IPS-NIHi7 (cell line): ENCODE measurements at regions not wholly inside any gene's neighbourhood (a gene's known extent, or its start where the extent isn't known, plus 50 kb on each side); places are given as distances from the start of the nearest gene placed in this dataset.

Experiments
- DNase-seq: peaks from one replicate; pipeline ENCODE4 v3.0.0; 2012; ENCODE audit warnings: mixed read lengths; ENCODE audit errors: extremely low spot score

GRCh38 chr15:60057554-60057953 is 53.4 kb downstream of the FOXB1 start:
- DNase-seq: no peak

- no peak for DNase-seq
Observed at GRCh38 chr15:60059186-60059585, 55.1 kb downstream of the FOXB1 start.

- DNase-seq: no peak
Observed at GRCh38 chr15:60061758-60062157, 57.6 kb downstream of the FOXB1 start.

GRCh38 chr15:60062826-60063225 is 58.7 kb downstream of the FOXB1 start:
- DNase-seq: no peak

DNA sequence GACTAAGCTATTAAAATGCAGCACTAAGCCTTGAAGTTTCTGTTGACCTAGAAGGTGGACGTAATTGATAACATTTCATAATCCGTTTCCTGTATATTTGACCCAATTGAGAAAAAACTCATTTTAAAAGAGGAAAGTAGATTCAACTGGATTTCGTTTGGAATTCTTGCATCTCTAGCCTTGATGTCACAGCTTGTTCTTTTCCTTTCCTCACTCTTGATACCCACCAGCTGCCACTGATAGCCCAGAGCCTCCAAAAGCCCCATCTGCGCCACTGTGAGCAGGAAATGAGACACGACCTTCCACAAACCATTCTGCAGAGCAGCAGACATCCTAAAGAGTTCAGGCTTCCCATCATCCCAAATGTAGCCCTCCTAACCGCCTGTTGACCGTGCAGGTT is 61.8 kb downstream of the FOXB1 start:
- no peak for DNase-seq

DNA sequence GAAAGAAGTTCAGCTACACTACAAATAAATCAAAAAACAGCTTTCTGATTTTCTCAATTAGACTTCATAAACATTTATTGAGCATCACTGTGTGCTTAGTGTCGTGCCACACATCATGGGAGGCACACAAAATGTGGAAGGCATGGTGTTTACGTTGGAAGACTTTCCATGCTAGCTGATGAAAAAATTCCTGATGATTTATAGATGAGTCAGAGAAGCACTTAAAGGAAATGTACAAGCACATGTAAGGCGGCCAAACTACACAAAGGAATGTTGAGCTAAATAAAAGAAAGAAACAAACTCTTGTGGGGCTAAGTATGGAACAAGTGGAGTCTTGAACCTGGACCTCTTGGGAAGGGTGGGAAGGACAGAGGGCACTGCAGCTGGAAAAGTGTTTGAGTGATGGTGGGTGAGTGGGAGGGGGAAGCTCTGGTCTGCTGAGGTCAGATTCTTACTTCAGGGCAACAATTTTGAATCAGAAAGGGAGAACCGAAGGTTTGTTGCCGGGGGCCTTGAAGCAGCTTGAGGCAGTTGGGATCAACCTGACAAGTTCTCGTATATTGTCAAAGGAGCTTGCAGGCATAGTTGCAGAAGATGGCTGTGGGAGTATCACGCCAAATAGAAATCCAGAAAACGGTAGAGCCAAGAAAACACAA is 66.9 kb downstream of the FOXB1 start:
- peak; percentile 31 for DNase-seq

- DNase-seq: no peak
Observed at GRCh38 chr15:60072826-60073465, 68.8 kb downstream of the FOXB1 start.

- DNase-seq: no peak
Observed at GRCh38 chr15:60073466-60073840, 69.3 kb downstream of the FOXB1 start.

GRCh38 chr15:60074181-60074885 is 70.2 kb downstream of the FOXB1 start:
- no peak for DNase-seq

DNA sequence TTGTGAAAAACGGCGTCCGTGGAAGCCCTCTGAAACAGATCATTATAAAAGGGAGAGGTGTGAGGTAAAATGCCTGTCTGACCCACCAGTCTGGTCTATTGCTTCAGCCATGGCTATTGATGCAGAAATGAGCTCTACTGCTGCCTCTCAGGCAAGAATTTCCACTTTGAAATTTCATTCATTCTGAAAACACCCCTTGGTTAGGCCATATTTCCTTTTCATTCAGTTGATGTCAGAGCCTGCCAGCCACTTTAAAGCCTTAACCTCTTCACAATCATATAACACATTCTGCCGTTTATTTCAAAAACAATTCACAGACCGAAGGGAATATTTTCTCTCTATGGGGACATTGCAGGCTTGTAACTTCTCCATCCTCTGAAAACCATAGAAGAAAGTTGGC is 71.9 kb downstream of the FOXB1 start:
- no peak for DNase-seq

- DNase-seq: no peak
Observed at GRCh38 chr15:60076582-60077276, 72.6 kb downstream of the FOXB1 start.

DNA sequence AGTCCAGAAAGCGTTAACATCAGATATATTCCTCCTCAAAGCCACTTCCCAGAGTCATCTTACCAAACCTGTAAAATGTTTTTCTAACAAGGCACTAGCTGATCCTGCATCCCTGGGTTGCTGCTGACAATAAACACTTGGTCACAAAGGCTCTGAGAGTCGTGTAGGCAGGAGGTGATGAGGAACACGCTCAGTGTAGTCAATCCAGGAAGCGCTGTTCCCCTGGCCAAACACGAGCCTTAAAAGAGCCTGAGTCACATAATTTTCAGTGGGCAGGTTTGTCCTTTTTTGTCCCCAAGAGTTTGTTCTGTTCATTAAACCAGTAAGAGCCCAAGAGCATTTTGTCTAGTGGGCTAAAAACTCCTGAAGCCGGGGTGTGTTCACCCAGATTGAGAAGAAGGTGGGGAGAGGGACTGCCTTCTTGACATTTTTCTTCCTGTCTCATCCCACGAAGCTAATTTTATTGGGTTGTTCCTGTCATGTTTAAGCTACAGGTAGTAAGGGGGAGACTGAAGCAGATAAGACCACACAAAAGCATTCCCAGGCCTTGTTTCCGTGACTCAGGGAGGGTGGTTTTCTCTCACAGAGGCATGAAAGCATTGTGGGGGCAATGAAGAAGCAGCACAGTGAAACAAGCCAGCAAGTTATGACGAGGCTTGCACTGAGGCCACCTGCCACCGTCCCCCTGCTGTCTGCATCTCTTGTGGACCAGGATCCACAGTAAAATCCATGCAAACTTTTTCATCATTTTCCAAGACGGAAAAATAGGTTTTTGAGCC is 73.7 kb downstream of the FOXB1 start:
- DNase-seq: peak; percentile 34

GRCh38 chr15:60079210-60079609 is 75.1 kb downstream of the FOXB1 start:
- peak; percentile 29 for DNase-seq

GRCh38 chr15:60081976-60082375 is 77.9 kb downstream of the FOXB1 start:
- DNase-seq: no peak

- no peak for DNase-seq
Observed at GRCh38 chr15:60083318-60083717, 79.2 kb downstream of the FOXB1 start.

DNA sequence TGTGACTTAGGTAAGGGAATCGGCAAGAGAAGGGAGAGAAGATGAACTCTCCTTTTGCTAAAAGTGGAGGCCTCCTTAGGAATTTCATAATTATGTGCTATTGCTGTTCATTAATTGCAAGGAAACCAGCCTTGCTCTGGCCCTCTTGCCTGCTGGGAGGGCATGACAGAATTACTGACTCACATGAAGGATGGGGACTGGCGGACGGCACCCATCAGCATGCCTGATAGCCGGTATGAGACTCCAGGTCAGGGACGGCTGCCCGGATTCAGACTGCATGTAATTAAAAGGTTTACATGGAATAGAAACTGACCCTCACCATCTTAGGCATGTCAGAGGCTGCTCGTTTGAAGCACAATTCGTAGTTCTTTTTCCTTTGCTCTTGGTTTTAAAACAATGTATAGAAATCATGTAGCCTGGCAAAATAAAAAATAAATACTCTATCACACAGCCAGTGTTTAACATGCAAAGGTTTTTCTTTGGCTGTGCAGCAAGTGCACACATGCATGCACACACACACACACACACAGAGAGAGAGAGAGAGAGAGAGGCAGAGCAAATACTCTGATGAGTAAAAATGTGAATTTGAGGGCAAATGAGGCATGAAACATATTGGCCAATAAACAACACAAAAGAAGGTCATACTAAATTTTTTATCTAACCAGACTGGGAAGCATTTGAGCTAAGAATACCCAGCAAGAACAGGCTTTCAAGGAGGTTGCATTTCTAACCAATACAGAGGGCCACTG is 82.7 kb downstream of the FOXB1 start:
- no peak for DNase-seq

GRCh38 chr15:60087561-60087960 is 83.5 kb downstream of the FOXB1 start:
- DNase-seq: no peak

- no peak for DNase-seq
Observed at GRCh38 chr15:60090747-60091146, 86.6 kb downstream of the FOXB1 start.

- no peak for DNase-seq
Observed at GRCh38 chr15:60091157-60091556, 87.0 kb downstream of the FOXB1 start.

DNA sequence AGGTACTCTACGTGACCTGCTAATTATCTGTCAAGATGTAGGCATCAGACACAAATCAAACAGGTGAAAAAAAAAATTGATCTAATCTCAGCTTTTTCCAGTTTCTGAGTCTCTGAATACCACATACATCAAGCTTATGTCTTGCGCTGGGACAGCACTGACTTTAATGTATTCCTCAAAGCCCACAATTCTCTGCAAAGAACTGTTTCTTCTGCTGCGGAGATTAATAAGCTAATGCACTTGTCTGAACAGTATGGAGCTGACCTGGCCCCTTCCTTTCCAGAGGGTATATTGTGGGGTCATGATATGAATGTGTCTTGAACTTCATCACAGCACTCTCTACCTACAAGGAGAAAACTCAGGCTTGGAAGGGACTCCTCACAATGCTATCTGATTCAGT is 87.8 kb downstream of the FOXB1 start:
- DNase-seq: no peak
